ENCODE measurements at regions not wholly inside any gene's neighbourhood (a gene's known extent, or its start where the extent isn't known, plus 50 kb on each side); places are given as distances from the start of the nearest gene placed in this dataset.

- no peak for TF ChIP-seq EZH2phosphoT487 (IDR thresholded peaks at IDR 0.05; ENCODE audit: insufficient read depth, low read depth)
- no peak for TF ChIP-seq EZH2 (IDR thresholded peaks at IDR 0.05; ENCODE audit: insufficient read depth, poor library complexity, severe bottlenecking)
These were observed 726.1 kb upstream of the GALNTL6 start for GRCh38 chr4:171087089-171087488.

Measured in GM23248 (cell line).